GM21737 (cell line): ENCODE measurements at regions not wholly inside any gene's neighbourhood (a gene's known extent, or its start where the extent isn't known, plus 50 kb on each side); places are given as distances from the start of the nearest gene placed in this dataset.
"Not testable (repeated sequence)": the region's sequence is repeated elsewhere in the genome, so short reads cannot be mapped to it uniquely, and the experiment has no call there.

ENCODE experiments used
- ATAC-seq: cut with Tn5 transposase; IDR thresholded peaks from one replicate; pipeline ENCODE4 v1.9.1; 2021; ENCODE audit warnings: mild to moderate bottlenecking, moderate library complexity; ENCODE audit not compliant: unreplicated experiment

- ATAC-seq, result no peak
Observed at GRCh38 chr3:59508273-59508672, 458.4 kb upstream of the CFAP20DC start.

GRCh38 chr3:59506191-59506590 lies 456.4 kb upstream of the CFAP20DC start:
- ATAC-seq, result no peak

DNA sequence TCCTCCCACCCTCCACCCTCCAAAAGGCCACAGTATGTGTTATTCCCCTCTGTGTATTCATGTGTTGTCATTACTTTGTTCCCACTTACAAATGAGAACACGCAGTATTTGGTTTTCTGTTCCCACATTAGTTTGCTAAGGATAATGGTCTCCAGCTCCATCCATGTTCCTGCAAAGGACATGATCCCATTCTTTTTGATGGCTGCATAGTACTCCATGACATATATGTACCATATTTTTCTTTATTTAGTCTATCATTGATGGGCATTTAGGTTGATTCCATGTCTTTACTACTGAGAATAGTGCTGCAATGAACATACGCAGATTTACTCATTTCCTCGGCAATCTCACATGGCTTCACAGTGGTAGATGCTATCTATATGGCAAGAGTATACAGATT lies 453.6 kb upstream of the CFAP20DC start:
- no peak for ATAC-seq

DNA sequence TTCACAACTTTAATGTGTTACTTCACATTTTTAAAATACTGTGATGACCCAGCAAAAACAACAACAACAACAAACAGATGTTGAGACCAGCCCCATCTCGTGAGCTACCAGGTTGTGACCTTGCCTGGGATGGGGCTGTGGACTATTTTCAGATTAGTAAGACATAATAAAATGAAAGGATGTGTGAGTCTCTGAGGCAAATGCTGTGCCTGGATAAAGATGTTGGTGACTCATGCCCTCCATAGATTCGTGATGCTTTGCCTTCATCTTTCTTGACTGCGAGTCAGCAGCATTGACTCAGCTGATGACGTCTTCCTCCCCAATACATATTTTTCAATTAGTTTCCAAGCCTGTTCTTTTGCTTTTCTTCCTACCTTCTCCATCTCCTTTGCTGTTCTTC lies 453.0 kb upstream of the CFAP20DC start:
- no peak for ATAC-seq

- ATAC-seq, result no peak
Observed at GRCh38 chr3:59499954-59500353, 450.1 kb upstream of the CFAP20DC start.

- no peak for ATAC-seq
Observed at GRCh38 chr3:59499000-59499399, 449.2 kb upstream of the CFAP20DC start.

DNA sequence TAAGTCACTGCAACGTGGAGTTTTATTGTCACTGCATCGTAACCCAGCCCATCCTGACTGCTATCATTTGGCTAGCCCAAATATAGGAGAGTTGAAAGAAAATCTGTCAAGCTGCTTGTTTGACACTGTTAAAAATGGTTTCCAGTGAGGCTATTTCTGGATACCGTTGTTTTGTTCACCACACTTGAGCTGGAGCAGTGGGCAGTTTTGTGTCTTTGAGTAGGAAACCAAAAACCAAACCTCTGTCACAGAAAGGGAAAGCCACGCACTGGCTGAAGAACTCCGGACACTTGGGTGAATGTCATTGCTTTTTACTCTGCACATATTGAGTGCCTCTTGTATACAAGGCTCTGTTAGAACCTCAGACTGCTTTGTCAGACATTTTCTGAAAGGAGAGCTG lies 446.4 kb upstream of the CFAP20DC start:
- ATAC-seq, result no peak

- ATAC-seq, result not testable (repeated sequence)
Observed at GRCh38 chr3:59494969-59495368, 445.1 kb upstream of the CFAP20DC start.

DNA sequence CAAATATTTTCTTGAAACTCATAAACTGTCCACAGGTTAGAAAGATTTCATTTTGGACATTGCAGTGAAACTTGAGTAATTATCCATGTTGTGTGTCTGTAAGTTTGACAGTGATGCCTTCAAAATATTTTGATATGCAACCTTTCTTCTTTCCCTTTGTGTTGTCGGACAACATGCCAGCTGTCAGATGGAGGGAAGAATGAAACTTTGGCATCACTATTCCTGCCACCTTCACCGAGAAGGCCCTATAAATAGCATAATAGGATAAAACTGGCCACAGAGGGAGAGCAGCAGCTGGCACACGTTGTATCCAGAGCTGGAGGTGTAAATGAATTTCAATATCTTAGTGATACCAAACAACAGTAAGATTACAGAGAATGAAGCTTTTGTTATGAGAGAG lies 436.7 kb upstream of the CFAP20DC start:
- ATAC-seq, result no peak

DNA sequence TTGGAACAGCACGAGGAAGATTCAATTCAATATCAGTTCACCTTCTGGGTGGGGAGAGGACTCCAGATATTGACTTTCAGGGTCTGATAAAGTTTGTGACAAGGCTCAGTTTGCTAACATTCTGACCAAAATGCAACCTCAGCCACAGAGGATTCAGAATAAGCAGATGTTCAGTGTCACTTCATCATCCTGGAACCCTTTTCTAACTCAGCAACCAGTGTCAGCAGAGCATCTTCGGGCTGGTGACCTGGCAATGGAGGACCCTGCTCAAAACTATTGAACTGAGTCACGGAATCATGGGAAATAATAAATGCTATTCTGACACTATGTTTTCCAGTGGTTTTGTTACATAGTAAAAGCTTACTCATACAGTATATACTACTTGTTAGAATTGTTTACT lies 433.4 kb upstream of the CFAP20DC start:
- no peak for ATAC-seq

DNA sequence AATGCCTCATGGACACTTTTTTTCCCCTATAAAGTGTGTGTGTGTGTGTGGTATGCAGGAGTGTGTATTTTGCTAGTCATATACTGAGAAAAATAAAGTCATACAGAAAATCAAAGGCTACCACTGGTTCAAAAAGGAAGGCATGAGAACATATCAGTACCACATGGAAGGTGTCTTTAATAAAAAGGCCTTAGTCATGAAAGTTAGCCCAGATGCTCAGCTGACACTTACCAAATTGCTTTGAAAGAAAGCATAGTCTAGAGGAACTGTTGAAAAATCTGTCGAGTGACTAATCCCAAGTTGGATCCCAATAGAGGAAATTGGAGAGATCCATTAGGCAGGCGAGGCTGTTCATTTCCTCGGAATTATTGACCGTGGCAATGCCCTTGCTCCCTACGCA lies 432.9 kb upstream of the CFAP20DC start:
- ATAC-seq, result no peak

DNA sequence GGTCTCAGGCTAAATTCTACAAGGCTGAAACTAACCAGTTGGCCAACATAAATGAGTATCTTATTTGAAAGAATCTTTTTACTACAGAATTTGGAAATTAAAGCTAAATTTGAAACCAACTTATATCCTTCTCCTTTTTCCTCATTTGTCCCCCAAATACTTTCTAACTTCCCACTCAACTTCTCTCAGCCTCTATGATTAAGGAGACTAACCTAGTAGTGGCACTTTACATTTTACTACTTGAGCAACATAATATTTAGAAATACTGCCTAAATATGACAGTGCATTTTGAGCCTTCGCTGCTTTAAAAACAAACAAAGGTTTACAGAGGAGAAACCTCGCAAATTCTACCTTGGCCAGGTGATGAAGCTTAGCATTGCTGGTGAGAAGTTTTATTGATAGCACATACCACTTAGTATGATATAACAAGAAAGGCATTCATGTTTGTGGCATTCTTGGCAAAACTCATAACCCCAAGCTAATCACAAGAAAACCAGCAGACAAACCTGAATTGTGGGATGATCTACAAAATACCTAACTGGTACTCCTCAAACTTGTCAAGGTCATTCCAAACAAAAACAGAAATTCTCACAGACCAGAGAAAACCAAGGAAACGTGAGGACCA lies 432.1 kb upstream of the CFAP20DC start:
- no peak for ATAC-seq

DNA sequence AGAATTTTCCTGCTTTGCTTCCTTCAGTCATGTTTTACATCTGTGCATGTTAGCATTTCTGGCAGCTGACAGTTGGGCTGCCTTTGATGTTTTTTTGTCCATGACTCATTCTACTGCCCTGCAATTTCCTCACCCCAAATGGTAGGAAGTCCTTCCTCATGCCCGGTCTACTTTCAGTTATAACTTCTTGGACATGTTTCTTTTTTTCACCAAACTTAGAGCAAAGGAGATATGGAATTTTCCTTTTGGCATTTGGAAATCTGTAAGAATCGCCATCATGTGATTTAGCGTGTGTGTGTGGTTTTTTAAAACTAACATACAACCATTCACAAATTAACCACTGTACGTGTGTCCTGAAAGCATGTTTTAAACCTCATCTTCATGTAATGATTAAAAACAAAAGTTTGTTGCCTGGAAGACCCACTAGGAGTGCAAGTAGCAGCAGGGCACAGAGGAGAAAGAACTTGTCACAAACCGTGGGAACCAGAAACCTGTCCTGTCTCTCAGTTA lies 430.7 kb upstream of the CFAP20DC start:
- ATAC-seq, result peak; percentile 87

DNA sequence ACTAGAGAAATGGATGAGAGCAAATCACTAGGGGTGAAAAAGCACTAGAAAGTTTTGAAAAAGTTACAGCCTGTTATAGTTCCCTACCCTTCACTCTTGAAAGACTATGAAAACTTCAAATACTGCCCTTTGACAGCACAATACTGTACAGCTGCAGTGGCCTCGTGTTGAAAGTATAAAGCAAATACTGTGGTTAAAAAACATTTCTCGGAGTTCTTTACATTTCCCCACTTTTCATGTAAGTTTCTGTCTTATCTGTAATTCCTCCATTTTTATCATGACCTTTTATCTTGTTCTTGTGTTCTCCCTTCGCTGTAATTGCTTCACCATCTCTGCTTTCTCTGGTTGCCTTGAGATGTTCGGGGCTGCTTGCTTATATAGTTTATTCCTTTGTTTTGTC lies 423.8 kb upstream of the CFAP20DC start:
- no peak for ATAC-seq

- ATAC-seq, result no peak
Observed at GRCh38 chr3:59472541-59472940, 422.7 kb upstream of the CFAP20DC start.

GRCh38 chr3:59469948-59470723 lies 420.3 kb upstream of the CFAP20DC start:
- no peak for ATAC-seq

GRCh38 chr3:59467476-59467875 lies 417.7 kb upstream of the CFAP20DC start:
- ATAC-seq, result no peak

DNA sequence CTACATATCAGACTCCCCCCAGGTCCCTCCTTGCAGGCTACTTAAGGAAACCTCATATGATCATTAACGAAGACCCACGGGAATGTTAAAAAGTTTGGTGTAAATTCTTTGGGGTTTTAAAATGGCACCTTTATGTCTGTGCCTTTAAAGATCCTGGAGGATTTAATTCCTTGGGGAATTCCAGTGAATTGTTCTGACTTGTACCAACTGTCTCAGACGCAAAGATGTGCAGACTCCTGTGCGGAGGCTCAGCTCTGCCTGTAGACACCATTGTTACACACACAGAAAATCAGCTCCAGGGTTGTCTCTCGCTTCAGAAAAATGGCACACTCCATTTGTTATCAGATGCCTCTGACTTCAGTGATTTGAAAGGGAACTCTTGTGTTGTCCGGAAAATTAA lies 414.4 kb upstream of the CFAP20DC start:
- ATAC-seq, result no peak

GRCh38 chr3:59463253-59463652 lies 413.4 kb upstream of the CFAP20DC start:
- no peak for ATAC-seq

- ATAC-seq, result no peak
Observed at GRCh38 chr3:59460068-59460467, 410.2 kb upstream of the CFAP20DC start.

DNA sequence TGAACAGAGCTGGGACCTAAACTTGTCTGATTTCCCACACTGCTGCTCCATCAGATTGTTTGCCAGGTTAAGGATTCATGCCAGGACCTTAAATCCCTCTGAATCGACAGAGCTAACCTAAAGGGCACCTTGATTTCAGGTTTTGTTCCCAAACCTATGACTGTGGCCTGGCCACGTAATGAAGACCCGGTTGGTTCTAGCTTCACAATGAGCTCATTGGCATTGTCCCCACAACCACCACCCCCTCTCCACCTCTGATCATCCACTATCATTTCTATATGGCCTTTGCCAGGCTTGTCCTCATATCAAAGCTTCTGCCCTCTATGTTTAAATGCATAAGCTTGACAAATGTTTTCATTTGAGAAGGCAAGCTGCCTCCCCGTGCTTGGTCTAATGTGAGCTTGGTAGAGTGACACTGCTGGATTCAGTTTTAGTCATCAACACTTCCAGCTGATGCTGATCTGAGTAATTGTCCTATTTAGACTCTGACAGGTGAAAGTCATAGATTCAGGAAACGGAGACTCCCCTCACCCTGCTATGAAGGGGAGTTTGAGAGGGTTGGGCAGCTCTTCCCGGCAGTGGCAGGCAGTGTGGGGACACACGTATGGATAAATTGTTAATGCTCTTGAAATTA lies 407.1 kb upstream of the CFAP20DC start:
- peak; percentile 91 for ATAC-seq
